Left cardiac atrium (tissue), 4 donors: ENCODE measurements at regions not wholly inside any gene's neighbourhood (a gene's known extent, or its start where the extent isn't known, plus 50 kb on each side); places are given as distances from the start of the nearest gene placed in this dataset.

ENCODE experiments used
- ATAC-seq, 2 donors: fragments of 200-7000 bp; cut with Tn5 transposase; one replicate each; pipeline ENCODE4 v1.9.1; 2020; ENCODE audit warnings: mild to moderate bottlenecking in 2 of 2, moderate library complexity in 2 of 2
- DNase-seq: peaks from one replicate; pipeline ENCODE4 v3.0.0-alpha.2; 2020
- intact Hi-C, 2 donors: fragments of 100-400 bp; cut with DNase I; formaldehyde crosslinking; loops; one replicate each; pipeline versions ENCODE4 v1.14.1 to v1.15.1; 2022 to 2023
- donor health status: DM: no; HTN: yes; CAD: no.
- donor health status: DM: no; HTN: yes; CAD: no; lungs with severe emphysema.
- donor health status: DM: yes; HTN: yes; CAD: no.
- donor health status: Dilated cardiomyopathy.

DNA sequence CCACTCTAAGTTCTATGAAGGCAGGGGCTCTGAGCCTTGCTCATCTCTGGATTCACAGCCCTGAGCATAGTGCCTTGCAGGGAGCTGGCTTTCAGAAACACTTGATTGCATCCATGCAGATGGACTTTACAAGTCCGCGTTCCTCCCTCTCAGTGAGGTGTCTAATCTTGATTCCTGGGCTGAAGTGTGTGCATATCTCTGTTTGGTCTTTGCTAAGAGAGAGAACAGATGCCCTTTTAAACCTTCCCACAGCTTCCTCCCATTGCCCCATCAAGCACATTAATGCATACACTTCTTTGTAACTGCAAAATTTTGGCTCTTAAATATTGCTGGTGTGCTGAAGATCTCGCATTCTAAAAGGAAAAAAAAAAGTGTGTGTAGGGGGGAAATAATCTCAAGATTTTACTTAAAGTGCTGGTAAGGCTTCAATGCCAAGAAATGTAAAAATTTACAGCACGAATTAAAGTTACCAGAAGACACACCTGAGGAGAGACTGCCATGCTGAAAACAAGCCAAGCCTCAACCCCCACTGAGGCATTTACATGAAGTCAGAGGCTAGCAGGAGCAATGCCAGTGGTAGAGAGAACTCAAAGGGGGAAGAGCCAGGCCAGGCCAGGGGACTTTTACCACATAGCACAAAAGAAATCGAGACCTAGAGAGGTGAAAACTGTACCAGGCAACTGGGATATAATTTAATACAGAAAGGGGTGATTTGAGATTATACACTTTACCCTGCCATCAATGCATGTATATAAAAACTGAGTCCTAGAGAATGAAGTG is 492.1 kb downstream of the SOX6 start:
- ATAC-seq (no peak), DNase-seq (no peak)
- intact Hi-C loops, result no loop called here

DNA sequence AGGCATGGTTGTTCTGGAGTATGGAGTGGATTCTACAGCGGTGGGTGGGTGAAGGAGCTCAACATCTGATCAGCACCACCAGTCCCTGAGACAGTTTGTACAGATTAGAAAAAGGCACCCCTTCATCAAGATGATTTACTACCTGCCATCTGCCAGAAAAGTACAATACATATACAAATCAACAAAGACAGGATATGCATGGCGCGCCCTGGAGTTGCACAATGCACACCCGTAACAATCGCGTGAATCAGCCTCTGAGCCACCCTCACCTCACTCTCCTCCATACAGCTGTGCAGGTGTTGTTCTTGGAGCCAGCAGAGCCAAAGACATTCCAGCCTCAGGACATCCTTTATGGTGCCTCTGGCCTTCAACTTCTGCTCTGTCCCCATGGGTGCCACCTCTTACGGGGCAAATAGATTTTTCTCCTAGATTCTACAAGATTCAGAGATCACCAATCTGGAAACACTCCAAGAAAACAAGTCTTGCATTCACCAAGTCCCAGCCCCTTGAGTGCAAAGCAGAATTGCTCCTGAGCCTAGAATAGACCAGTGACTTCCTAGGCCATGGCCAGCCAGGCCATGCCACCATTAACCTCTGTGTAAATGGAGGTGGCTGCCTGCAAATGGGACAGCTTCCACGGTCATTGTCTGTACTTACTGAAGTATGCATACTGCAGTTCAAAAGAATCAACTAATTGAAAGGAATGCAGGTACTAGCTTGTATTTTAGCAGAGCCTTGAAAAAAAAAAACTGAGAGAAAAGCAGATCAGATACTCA is 490.9 kb downstream of the SOX6 start:
- no peak for ATAC-seq
- intact Hi-C loops, result no loop called here
- DNase-seq, result no peak

DNA sequence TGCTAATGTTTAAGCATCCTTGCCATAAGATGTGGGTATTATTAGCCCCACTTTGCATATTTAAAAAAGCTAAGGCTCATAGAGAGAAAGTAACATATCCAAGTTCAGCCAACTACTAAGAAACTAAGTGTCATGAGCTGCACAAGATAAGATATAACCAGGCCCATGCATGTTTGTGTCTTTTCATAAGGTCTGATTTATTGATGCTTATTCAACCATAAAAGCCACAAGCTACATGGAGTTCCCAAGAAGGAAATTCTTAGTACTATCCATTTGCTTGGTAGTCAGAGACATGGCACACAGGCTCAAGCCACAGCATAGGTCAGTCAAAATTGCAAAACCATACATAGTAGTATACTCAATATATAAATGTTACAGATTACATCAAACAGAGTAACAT is 488.5 kb downstream of the SOX6 start:
- DNase-seq, result no peak
- intact Hi-C loops, result no loop called here
- no peak for ATAC-seq

DNA sequence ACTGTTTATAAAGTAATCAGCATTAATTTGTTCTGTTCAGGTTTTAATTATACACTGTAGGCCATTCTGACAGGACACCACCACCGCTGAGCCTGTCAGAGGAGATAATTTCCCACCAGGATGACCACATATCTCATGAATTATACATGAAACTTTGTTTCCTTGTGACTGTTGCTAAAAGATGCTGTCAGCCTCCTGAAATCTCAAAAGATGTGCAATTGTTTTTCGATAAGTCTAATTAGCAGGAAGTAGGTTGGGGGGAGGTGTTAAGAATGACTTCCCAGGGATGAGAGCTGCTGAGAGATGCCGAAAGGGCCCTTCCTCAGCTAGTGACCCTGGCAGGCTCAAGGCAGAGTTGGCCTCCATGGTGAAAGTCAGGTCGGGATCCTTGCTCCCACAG is 485.4 kb downstream of the SOX6 start:
- ATAC-seq (no peak), DNase-seq (no peak)
- intact Hi-C loops, result no loop called here

GRCh38 chr11:15871904-15872626 is 484.3 kb downstream of the SOX6 start:
- intact Hi-C loops, result no loop called here
- ATAC-seq (no peak), DNase-seq (no peak)

DNA sequence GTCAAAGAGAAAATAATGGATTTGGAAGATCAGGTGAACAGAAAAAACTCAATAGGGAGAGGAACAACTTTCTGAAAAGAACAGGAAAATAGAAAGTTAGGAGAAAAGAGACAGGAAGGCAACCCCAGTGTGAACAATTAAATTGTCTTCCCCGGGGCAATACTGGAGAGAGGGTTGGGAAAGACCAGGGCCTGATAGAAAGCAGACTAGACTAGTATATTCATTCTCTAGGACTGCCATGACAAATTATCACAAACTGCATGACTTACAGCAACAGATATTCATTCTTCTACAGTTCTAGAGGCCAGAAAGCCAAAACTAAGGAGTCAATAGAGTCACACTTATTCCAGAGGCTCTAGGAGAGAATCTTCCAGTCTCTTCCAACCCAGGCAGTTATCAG is 482.8 kb downstream of the SOX6 start:
- intact Hi-C loops, result no loop called here
- ATAC-seq (no peak), DNase-seq (no peak)

- intact Hi-C loops, result no loop called here
- DNase-seq (no peak), ATAC-seq (no peak)
These were observed 481.6 kb downstream of the SOX6 start for GRCh38 chr11:15874704-15875103.

- no peak for DNase-seq
- intact Hi-C loops, result no loop called here
- ATAC-seq, result no peak
These were observed 481.0 kb downstream of the SOX6 start for GRCh38 chr11:15875393-15875792.

DNA sequence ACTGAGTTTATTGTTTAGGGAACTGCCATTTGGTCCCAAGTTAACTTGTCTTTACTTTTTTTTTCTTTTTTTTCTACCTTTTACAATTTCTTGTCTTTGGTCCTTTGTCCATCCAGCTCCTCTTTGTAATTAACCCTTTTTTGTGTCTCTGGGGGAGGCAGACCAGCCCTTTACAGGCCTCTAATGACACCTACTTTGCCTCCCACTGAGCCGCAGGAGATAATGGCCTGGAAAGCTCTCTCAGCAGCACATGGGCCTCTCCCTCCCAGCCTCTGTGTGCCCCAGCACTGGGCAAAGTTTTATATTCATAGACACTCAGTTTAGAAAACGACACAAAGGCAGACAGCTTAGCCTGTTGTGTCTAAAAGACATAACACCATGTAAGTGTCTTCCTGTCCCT is 480.4 kb downstream of the SOX6 start:
- no peak for DNase-seq
- intact Hi-C loops, result no loop called here
- no peak for ATAC-seq

GRCh38 chr11:15878756-15879155 is 477.6 kb downstream of the SOX6 start:
- ATAC-seq (no peak), DNase-seq (no peak)
- intact Hi-C loops, result no loop called here

GRCh38 chr11:15880291-15880690 is 476.1 kb downstream of the SOX6 start:
- intact Hi-C loops, result no loop called here
- DNase-seq (no peak), ATAC-seq (no peak)

GRCh38 chr11:15882876-15883454 is 473.4 kb downstream of the SOX6 start:
- ATAC-seq (no peak), DNase-seq (no peak)
- intact Hi-C loops, result no loop called here

DNA sequence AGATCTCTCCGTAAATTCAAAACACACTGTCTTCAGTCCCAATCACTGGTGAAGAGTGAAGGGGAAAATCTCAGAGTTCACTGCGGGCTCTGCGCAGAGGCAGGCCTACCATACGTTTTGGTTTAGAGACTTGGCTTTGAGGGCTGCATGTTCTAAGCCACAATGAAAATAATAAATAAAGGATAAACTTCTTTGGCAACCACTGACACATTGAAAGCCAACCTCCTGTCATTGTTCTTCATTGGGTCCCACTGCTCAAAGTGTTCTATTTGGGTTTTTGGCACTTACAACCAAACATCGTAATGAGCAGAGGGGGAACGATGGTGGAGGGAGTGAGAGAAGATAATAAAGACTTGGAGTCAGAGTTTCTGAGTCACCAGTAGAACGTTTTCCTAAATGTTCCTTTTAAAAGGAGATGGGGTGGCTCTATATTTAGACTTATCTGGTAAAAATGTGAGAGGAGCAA is 472.9 kb downstream of the SOX6 start:
- no peak for DNase-seq
- intact Hi-C loops, result no loop called here
- peak; percentile 44 to 75 for ATAC-seq

- DNase-seq (no peak), ATAC-seq (no peak)
- intact Hi-C loops, result no loop called here
These were observed 472.2 kb downstream of the SOX6 start for GRCh38 chr11:15884141-15884540.

DNA sequence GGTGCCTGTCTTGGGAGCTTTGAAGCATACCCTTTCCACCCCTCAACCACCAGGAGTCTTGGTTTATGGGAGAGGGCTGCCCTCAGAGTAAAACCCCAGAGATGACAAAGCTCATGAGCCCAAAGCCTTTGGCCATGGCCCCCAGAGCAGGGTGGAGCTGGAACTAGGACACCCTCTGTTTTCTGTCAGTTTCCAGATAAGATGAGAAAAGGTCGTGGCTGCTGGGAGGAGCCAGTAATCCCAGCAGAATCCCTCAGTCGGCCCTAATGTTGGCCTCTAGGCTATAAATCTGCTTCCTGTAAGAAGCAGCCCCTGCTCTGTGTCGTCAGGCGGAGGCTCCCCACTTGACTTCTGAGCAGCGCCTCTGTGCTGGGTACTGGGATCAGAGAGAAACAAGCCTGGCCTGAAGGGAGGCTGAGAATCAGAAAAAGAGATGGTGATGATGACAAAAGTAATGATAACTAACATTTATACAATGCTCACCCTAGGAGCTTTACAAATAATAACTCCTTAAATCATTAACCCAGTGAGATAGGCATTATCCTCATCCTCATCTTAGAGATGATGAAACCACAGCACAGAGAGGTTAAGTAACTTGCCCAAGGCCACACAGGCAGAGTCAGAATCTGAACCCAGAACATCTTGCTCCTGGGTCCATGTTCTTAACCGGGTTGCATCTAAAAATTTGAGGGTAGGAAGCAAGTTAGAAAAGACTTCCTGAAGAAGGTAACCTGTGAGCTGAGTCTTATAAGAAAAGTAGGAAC is 471.4 kb downstream of the SOX6 start:
- intact Hi-C loops, result no loop called here
- ATAC-seq, result peak in 1 of 2 donors; percentile 28
- no peak for DNase-seq

GRCh38 chr11:15885854-15886253 is 470.5 kb downstream of the SOX6 start:
- ATAC-seq, result no peak
- intact Hi-C loops, result no loop called here

GRCh38 chr11:15886299-15886698 is 470.0 kb downstream of the SOX6 start:
- ATAC-seq, result no peak
- DNase-seq, result no peak
- intact Hi-C loops, result no loop called here

More at GRCh38 chr11:15885854-15886253, 470.5 kb downstream of the SOX6 start:
- no peak for DNase-seq

DNA sequence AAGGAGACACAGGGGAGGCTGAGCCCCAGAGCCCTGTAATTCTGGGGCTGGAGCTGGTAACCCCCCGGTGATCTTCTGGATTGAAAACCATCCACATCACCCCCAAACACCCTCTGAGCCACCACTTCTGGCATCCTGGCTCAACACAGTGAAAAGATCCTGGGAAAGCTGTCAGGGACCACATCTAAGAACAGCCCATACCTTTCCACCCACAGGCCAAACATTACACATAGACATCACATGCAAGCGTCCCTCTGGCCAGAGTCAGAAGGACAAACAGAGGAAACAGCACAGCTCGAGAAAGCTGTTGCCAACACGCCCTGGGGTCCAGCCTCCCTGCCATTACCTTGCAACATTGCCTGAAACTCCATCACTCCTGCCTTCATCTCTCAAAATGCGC is 469.5 kb downstream of the SOX6 start:
- no peak for ATAC-seq
- DNase-seq, result no peak
- intact Hi-C loops, result no loop called here
